LNCaP clone FGC (cell line): ENCODE measurements at regions not wholly inside any gene's neighbourhood (a gene's known extent, or its start where the extent isn't known, plus 50 kb on each side); places are given as distances from the start of the nearest gene placed in this dataset.

ENCODE experiments used
- DNase-seq: peaks from one replicate; pipeline ENCODE4 v3.0.0-alpha.2; 2011; ENCODE audit warnings: low read depth
- H3K4me3 ChIP-seq: 2 replicates; pipeline ENCODE4 v1.5.1; 2011; ENCODE audit warnings: mild to moderate bottlenecking, low read depth, low read length, control low read depth
- TF ChIP-seq, protein P1 (sequence below): IDR thresholded peaks from 2 replicates; pipeline ENCODE4 v1.5.1; 2012; ENCODE audit warnings: mild to moderate bottlenecking; ENCODE audit not compliant: control insufficient read depth, insufficient read depth; ENCODE audit errors: extremely low read depth

DNA sequence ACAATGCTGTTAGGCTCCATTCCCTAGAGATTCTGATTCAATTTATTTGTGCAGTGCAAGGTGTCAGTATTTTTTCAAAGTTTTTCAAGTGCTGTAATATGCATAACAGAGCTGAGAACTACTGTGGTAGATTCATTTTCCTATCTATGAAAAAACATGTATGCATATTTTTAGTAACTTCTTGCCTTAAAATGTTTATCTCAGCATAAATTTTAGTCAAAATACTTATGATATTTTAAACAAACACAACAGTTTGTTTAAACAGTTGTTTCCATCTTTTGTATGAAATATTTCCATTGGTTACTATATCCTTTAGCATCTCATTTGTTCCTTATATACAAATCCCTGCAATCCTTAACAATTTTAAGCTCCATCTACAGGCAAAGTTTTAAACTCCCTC is 624.8 kb upstream of the ADGRL3 start:
- H3K4me3 ChIP-seq: no peak overlapping the region
- TF ChIP-seq, protein P1, sequence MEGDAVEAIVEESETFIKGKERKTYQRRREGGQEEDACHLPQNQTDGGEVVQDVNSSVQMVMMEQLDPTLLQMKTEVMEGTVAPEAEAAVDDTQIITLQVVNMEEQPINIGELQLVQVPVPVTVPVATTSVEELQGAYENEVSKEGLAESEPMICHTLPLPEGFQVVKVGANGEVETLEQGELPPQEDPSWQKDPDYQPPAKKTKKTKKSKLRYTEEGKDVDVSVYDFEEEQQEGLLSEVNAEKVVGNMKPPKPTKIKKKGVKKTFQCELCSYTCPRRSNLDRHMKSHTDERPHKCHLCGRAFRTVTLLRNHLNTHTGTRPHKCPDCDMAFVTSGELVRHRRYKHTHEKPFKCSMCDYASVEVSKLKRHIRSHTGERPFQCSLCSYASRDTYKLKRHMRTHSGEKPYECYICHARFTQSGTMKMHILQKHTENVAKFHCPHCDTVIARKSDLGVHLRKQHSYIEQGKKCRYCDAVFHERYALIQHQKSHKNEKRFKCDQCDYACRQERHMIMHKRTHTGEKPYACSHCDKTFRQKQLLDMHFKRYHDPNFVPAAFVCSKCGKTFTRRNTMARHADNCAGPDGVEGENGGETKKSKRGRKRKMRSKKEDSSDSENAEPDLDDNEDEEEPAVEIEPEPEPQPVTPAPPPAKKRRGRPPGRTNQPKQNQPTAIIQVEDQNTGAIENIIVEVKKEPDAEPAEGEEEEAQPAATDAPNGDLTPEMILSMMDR: no peak
- DNase-seq: no peak

DNA sequence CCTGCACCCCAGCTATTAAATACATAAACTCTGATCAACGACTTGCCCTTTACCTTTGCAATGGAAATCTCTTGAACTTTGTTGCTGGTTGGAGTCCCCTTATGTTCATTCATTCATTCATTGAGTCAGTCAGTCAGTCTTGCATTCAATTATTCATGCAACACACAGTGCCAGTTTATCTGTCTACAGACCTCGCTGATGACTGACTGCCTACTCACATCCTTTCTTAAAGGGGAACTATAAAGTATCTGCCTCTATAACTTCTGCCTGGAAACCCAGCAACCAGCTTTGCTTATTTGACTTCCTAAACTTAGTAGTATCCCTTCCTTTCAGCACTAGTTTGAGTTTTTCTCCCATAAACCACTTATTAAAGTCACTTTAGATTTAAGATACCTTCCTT is 620.8 kb upstream of the ADGRL3 start:
- H3K4me3 ChIP-seq: no peak overlapping the region
- DNase-seq: no peak
- TF ChIP-seq, protein P1: no peak

DNA sequence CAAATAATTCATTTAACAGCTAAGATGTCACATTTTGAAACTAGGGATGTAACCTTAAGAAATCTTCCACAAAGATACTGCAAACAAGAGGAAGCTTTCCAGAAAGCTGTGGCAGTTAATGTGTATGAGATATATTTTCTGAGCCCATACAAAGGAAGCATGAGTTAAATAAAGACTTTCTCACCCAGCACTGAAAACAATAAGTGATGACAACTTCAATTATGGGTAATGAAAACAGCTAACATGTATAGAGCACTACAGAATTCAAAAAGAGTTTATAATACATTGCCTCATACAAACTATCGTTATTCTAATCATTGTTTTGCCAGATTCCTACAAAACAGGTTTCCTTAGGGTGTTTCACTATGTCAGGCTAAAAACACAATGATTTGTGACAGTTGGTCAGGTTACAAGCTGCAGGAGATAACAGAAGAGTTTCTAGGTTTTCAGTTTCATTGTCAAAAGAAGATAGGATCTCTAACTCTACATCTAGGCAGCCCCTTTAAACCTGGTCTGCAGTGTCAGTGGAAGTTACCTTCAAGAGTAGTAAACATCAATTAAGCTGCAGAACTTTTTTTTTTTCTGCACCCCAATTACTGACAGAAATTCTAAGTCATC is 618.1 kb upstream of the ADGRL3 start:
- no peak for DNase-seq
- TF ChIP-seq, protein P1: no peak
- H3K4me3 ChIP-seq: no peak overlapping the region

GRCh38 chr4:60588556-60588955 is 611.6 kb upstream of the ADGRL3 start:
- DNase-seq: no peak
- TF ChIP-seq, protein P1: no peak
- H3K4me3 ChIP-seq: no peak overlapping the region

DNA sequence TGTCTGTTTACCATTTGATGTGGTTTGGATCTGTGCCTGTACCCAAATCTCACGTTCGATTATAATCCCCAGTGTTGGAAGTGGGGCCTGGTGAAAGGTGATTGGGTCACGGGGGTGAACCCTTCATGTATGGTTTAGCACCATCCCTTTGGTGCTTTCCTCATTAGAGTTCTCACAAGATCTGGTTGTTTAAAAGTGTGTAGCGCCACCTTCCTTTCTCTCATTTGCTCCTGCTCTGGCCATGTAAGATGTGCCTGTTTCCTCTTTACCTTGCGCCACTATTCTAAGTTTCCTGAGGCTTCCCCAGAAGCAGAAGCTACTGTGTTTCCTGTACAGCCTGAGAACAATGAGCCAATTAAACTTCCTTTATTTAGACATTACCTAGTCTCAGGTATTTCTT is 610.7 kb upstream of the ADGRL3 start:
- TF ChIP-seq, protein P1: no peak
- H3K4me3 ChIP-seq: no peak overlapping the region
- no peak for DNase-seq

GRCh38 chr4:60590116-60590515 is 610.0 kb upstream of the ADGRL3 start:
- no peak for DNase-seq
- TF ChIP-seq, protein P1: no peak
- H3K4me3 ChIP-seq: no peak overlapping the region

DNA sequence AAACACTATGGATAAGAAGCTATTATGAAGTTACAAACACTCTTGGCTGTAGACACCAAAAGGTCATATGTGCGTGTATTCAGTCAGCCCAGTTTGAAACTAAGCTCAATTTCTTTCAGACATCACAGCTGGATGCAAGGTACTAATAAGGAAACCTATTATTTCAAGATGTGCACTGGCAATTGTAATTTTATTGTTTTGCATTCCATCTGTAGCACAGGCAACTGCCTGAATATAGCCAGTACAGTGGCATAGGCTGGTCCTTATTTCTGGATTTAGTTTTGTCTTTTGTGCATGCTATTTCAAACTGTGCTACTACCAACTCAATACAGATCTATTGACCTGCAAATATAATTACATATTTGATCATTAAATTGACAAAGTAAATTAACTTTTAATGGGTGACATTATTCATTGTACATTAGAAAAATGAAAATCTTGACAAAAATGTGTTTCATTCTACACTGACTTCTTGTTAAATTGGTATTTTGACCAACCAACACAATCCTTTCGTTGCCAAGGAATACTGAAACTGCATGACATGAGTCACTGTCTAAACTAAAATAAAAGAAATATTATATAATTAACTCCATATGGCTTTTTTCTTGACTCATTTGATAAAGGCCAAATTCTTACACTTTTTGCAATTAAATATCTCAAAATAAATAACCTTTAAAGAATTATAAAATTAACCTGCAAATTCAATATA is 594.3 kb upstream of the ADGRL3 start:
- no peak overlapping the region for H3K4me3 ChIP-seq
- TF ChIP-seq, protein P1: no peak

More for the DNA sequence above, 594.3 kb upstream of the ADGRL3 start:
- no peak for DNase-seq
